GM12873 (cell line): ENCODE measurements at regions not wholly inside any gene's neighbourhood (a gene's known extent, or its start where the extent isn't known, plus 50 kb on each side); places are given as distances from the start of the nearest gene placed in this dataset.

Source experiments
- CTCF ChIP-seq: IDR thresholded peaks from 2 replicates; pipeline ENCODE4 v1.5.1; 2012; ENCODE audit warnings: low read depth, mild to moderate bottlenecking, moderate library complexity, low read length, control low read depth; ENCODE audit not compliant: insufficient read depth; ENCODE audit errors: missing control alignments

- TF ChIP-seq CTCF, result no peak
These were observed 152.3 kb upstream of the LARGE1 start for GRCh38 chr22:34072585-34072984.

- no peak for TF ChIP-seq CTCF
These were observed 160.2 kb upstream of the LARGE1 start for GRCh38 chr22:34080433-34080832.

GRCh38 chr22:34096770-34097169 lies 176.5 kb upstream of the LARGE1 start:
- no peak for TF ChIP-seq CTCF

- TF ChIP-seq CTCF, result no peak
These were observed 179.0 kb upstream of the LARGE1 start for GRCh38 chr22:34099278-34099677.

GRCh38 chr22:34102633-34103032 lies 182.4 kb upstream of the LARGE1 start:
- TF ChIP-seq CTCF, result no peak

GRCh38 chr22:34105461-34106062 lies 185.3 kb upstream of the LARGE1 start:
- TF ChIP-seq CTCF, result peak; percentile 86

GRCh38 chr22:34108168-34108567 lies 187.9 kb upstream of the LARGE1 start:
- no peak for TF ChIP-seq CTCF
